Trophoblast cell (in vitro differentiated cells and primary cell): ENCODE measurements at regions not wholly inside any gene's neighbourhood (a gene's known extent, or its start where the extent isn't known, plus 50 kb on each side); places are given as distances from the start of the nearest gene placed in this dataset.
A peak's percentile ranks its signal among the peaks of the same experiment; 100 is the strongest.
"Not testable (repeated sequence)": the region's sequence is repeated elsewhere in the genome, so short reads cannot be mapped to it uniquely, and the experiment has no call there.

Experiments
- DNase-seq, 2 donors: peaks; one replicate each; pipeline ENCODE4 v3.0.0-alpha.2; 2016
- H2AFZ ChIP-seq: 2 replicates; pipeline ENCODE4 v1.6.1; 2013; ENCODE audit warnings: low read length, moderate library complexity, mild to moderate bottlenecking; ENCODE audit not compliant: insufficient read depth, poor library complexity
- H2AK5ac ChIP-seq: 2 replicates; pipeline ENCODE4 v1.6.1; 2013; ENCODE audit warnings: mild to moderate bottlenecking, low read length
- H2BK120ac ChIP-seq: 2 replicates; pipeline ENCODE4 v1.6.1; 2013; ENCODE audit warnings: low read length, mild to moderate bottlenecking, moderate library complexity; ENCODE audit not compliant: insufficient read depth, poor library complexity
- H2BK12ac ChIP-seq: 2 replicates; pipeline ENCODE4 v1.6.1; 2013; ENCODE audit warnings: mild to moderate bottlenecking, low read length, moderate library complexity
- H2BK5ac ChIP-seq: 2 replicates; pipeline ENCODE4 v1.6.1; 2013; ENCODE audit warnings: low read length, low read depth, moderate library complexity, mild to moderate bottlenecking; ENCODE audit not compliant: poor library complexity
- H3K14ac ChIP-seq: 2 replicates; pipeline ENCODE4 v1.6.1; 2013; ENCODE audit warnings: mild to moderate bottlenecking, low read length
- H3K18ac ChIP-seq: 2 replicates; pipeline ENCODE4 v1.6.1; 2013; ENCODE audit warnings: mild to moderate bottlenecking, low read length
- H3K23ac ChIP-seq: 2 replicates; pipeline ENCODE4 v1.6.1; 2013; ENCODE audit warnings: low read length
- H3K27ac ChIP-seq: 2 replicates; pipeline ENCODE4 v1.5.1; 2013; ENCODE audit warnings: low read depth, mild to moderate bottlenecking, inconsistent platforms, low read length, moderate library complexity
- H3K27me3 ChIP-seq: 2 replicates; pipeline ENCODE4 v1.6.1; 2013; ENCODE audit warnings: inconsistent platforms, mild to moderate bottlenecking, low read length, moderate library complexity; ENCODE audit not compliant: insufficient read depth
- H3K36me3 ChIP-seq, 2 experiments: 1 replicate in 1 of 2; 2 replicates in 1 of 2; pipeline ENCODE4 v1.6.1; 2013; ENCODE audit warnings: low read length in 2 of 2, mild to moderate bottlenecking in 2 of 2, moderate library complexity in 1 of 2; ENCODE audit not compliant: insufficient read depth in 2 of 2, control insufficient read depth in 1 of 2
- H3K4ac ChIP-seq: 2 replicates; pipeline ENCODE4 v1.6.1; 2013; ENCODE audit warnings: low read depth, mild to moderate bottlenecking, low read length, moderate library complexity
- H3K4me1 ChIP-seq, 2 experiments: 1 replicate in 1 of 2; 2 replicates in 1 of 2; pipeline ENCODE4 v1.6.1; 2013; ENCODE audit warnings: low read length in 2 of 2, mild to moderate bottlenecking in 2 of 2, moderate library complexity in 1 of 2; ENCODE audit not compliant: insufficient read depth in 2 of 2, control insufficient read depth in 1 of 2
- H3K4me2 ChIP-seq: 2 replicates; pipeline ENCODE4 v1.6.1; 2013; ENCODE audit warnings: inconsistent platforms, mild to moderate bottlenecking, low read length, moderate library complexity
- H3K4me3 ChIP-seq: 2 replicates; pipeline ENCODE4 v1.5.1; 2013; ENCODE audit warnings: mild to moderate bottlenecking, low read depth, low read length, inconsistent platforms
- H3K79me1 ChIP-seq: one replicate; pipeline ENCODE4 v1.6.1; 2013; ENCODE audit warnings: low read length
- H3K79me2 ChIP-seq: 2 replicates; pipeline ENCODE4 v1.6.1; 2013; ENCODE audit warnings: low read length, mild to moderate bottlenecking; ENCODE audit not compliant: control insufficient read depth, insufficient read depth, poor library complexity
- H3K9ac ChIP-seq: 2 replicates; pipeline ENCODE4 v1.6.1; 2013; ENCODE audit warnings: mild to moderate bottlenecking, low read length
- H3K9me3 ChIP-seq: 2 replicates; pipeline ENCODE4 v1.6.1; 2013; ENCODE audit warnings: low read depth, mild to moderate bottlenecking, control low read depth, inconsistent platforms, low read length; ENCODE audit not compliant: insufficient read depth
- H4K12ac ChIP-seq: 2 replicates; pipeline ENCODE4 v1.6.1; 2013; ENCODE audit warnings: low read depth, mild to moderate bottlenecking, low read length, moderate library complexity
- H4K8ac ChIP-seq: 2 replicates; pipeline ENCODE4 v1.6.1; 2013; ENCODE audit warnings: low read depth, mild to moderate bottlenecking, low read length, moderate library complexity
- H4K91ac ChIP-seq: one replicate; pipeline ENCODE4 v1.6.1; 2013; ENCODE audit warnings: low read depth, mild to moderate bottlenecking, low read length, moderate library complexity
- whole genome bisulfite sequencing: extraction: QIAGEN DNeasy Blood & Tissue Kit; methylation state at CpG from one replicate; pipeline ENCODE4 v1.1.7; 2013; ENCODE audit warnings: missing lambda C conversion rate; ENCODE audit not compliant: insufficient read length, insufficient coverage; ENCODE audit errors: extremely low coverage; 5-methylcytosine and 5-hydroxymethylcytosine counted together

DNA sequence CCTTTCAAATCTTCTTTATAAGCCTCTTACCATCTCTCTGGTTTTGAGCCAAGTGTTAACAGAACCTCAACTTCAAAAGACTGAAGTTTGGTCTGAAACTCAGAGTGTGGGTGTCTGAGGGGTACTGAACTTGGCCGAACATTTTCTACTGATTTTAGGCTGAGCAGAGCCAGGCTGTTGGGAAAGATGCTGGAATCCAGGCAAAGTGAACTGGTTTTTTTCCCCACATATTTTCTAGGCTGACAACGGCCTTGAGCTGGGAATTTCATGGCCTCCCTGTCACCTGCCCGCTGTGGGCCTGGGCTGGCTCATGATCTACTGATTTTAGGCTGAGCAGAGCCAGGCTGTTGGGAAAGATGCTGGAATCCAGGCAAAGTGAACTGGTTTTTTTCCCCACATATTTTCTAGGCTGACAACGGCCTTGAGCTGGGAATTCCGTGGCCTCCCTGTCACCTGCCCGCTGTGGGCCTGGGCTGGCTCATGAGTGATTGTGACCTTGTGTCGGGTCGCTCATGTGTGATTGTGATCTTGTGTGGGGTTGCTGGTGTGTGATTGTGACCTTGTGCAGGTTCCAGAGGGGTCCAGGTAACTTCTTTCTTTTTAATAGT is 204.4 kb downstream of the NPIPB11 start:
- H4K12ac ChIP-seq, H2BK120ac ChIP-seq, H3K23ac ChIP-seq, H3K18ac ChIP-seq, H3K9me3 ChIP-seq, H3K79me2 ChIP-seq, H3K36me3 ChIP-seq, H3K14ac ChIP-seq, H3K4ac ChIP-seq, H2BK5ac ChIP-seq, H3K4me1 ChIP-seq, H3K4me3 ChIP-seq, H4K91ac ChIP-seq, H3K4me2 ChIP-seq, H2BK12ac ChIP-seq, H3K9ac ChIP-seq, H3K27me3 ChIP-seq, H4K8ac ChIP-seq, H2AFZ ChIP-seq, H2AK5ac ChIP-seq, H3K79me1 ChIP-seq: not testable (repeated sequence)
- DNase-seq, result peak; percentile 49 to 71
- H3K27ac ChIP-seq, result peak overlapping the region; percentile 7
- no CpG with 5 or more reads among the region's 8 CpGs for WGBS

DNA sequence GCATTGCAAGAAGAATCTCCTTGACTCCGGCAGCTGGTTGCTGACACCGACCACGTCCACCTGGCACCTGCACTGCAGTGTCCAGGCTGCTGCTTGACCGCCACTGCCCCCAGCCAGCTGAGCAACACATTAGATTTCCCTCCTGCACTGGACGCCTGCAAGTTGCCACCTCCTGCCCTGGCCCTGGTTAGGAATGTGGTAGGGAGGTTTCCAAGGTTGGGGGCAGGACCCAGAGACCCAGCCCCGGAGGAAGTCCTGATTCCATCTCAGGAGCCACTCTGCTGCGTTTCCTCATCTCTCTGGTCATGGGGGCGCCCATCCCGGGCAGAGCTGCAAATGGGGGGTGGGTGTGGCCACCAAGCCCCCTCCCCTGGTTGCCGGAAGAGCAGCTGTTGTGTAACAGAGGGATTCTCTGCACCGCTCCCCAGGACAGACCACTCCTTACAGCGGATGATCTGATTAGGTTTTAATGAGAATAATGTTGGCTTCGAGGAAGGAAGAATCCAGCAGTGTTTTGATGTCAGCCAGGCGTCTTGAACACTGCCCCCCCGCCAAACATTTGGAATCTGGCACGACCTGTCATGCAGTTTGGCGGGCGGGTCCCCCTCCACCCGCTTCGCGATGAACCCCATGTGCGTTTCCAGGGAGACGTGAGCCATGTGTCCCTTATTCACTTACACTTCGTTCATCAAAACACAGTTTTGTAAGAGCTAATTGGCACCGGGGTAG is 205.1 kb downstream of the NPIPB11 start:
- H3K23ac ChIP-seq, H4K8ac ChIP-seq, H2AFZ ChIP-seq, H2BK5ac ChIP-seq, H3K4me2 ChIP-seq, H3K4ac ChIP-seq, H3K27me3 ChIP-seq, H3K36me3 ChIP-seq, H2AK5ac ChIP-seq, H3K9ac ChIP-seq, H3K18ac ChIP-seq, H4K12ac ChIP-seq, H2BK120ac ChIP-seq, H3K79me2 ChIP-seq, H3K14ac ChIP-seq, H3K4me1 ChIP-seq, DNase-seq, H3K4me3 ChIP-seq, H3K79me1 ChIP-seq, H3K9me3 ChIP-seq, H2BK12ac ChIP-seq, H4K91ac ChIP-seq: not testable (repeated sequence)
- H3K27ac ChIP-seq, result peak overlapping the region; percentile 7
- WGBS, result no CpG with 5 or more reads among the region's 25 CpGs

DNA sequence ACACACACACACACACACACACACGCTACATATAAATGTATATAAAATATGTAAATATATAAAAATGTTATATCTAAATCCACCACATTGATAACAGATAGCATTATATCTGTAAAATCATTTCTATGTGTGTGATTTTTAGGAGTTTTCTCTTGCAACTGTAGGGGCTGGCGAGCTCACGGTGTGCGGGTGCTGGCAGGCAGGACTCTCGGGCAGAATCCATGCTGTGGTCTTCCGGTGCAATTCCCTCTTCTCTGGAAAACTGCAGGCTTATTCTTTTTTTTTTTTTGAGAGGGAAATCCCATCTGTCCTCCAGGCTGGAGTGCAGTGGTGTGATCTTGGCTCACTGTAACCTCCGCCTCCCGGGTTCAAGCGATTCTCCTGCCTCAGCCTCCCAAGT is 205.8 kb downstream of the NPIPB11 start:
- H2BK5ac ChIP-seq, H3K79me1 ChIP-seq, H3K4ac ChIP-seq, DNase-seq, H3K27me3 ChIP-seq, H3K4me1 ChIP-seq, H3K9ac ChIP-seq, H3K79me2 ChIP-seq, H3K9me3 ChIP-seq, H3K14ac ChIP-seq, H3K4me2 ChIP-seq, H2BK12ac ChIP-seq, H3K4me3 ChIP-seq, H4K8ac ChIP-seq, H4K12ac ChIP-seq, H2AFZ ChIP-seq, H4K91ac ChIP-seq, H3K36me3 ChIP-seq, H3K27ac ChIP-seq, H3K18ac ChIP-seq, H2BK120ac ChIP-seq, H2AK5ac ChIP-seq, H3K23ac ChIP-seq: not testable (repeated sequence)
- WGBS, result no CpG with 5 or more reads among the region's 9 CpGs

DNA sequence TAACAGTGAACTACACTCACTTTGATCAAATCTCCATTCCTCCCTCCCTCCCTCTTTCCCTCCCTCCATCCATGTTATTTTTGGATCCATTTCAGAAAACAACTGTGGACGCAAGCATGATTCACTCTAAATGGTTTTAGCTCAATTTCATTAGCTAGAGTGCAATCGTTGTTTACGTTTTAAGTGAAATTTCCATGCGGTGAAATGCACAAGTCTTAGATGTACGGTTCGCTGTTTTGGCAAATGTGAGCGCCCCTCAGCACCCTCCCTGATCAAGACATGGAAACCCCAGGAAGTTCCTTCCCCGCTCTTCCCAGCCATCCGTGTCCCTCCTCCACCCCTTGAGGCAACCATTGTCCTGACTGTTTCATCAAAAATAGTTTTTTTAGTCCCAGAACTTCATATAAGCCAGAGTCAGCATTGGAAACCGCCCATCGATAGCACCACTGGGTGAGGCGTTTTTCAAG is 206.3 kb downstream of the NPIPB11 start:
- not testable (repeated sequence) for DNase-seq, H3K14ac ChIP-seq, H3K79me2 ChIP-seq, H3K9ac ChIP-seq, H3K4ac ChIP-seq, H3K4me2 ChIP-seq, H3K27ac ChIP-seq, H3K4me3 ChIP-seq, H2BK12ac ChIP-seq, H4K91ac ChIP-seq, H2AFZ ChIP-seq, H3K9me3 ChIP-seq, H3K18ac ChIP-seq, H4K12ac ChIP-seq, H3K4me1 ChIP-seq, H3K79me1 ChIP-seq, H4K8ac ChIP-seq, H2BK5ac ChIP-seq, H2AK5ac ChIP-seq, H3K27me3 ChIP-seq, H2BK120ac ChIP-seq, H3K23ac ChIP-seq, H3K36me3 ChIP-seq
- no CpG with 5 or more reads among the region's 12 CpGs for WGBS
